ENCODE measurements at regions not wholly inside any gene's neighbourhood (a gene's known extent, or its start where the extent isn't known, plus 50 kb on each side); places are given as distances from the start of the nearest gene placed in this dataset.

GRCh38 chr6:68158256-68158655 is 476.8 kb upstream of the ADGRB3 start:
- TF ChIP-seq CTCF (IDR thresholded peaks at IDR 0.05) = no peak
- no peak for TF ChIP-seq ZFX (IDR thresholded peaks at IDR 0.05; ENCODE audit: borderline replicate concordance)
